GM12872 (cell line): ENCODE measurements at regions not wholly inside any gene's neighbourhood (a gene's known extent, or its start where the extent isn't known, plus 50 kb on each side); places are given as distances from the start of the nearest gene placed in this dataset.

Experiments used
- TF ChIP-seq, protein P1 (sequence below): IDR thresholded peaks from 3 replicates; pipeline ENCODE4 v1.5.1; 2011; ENCODE audit warnings: low read depth, mild to moderate bottlenecking, low read length, moderate library complexity; ENCODE audit not compliant: insufficient read depth

DNA sequence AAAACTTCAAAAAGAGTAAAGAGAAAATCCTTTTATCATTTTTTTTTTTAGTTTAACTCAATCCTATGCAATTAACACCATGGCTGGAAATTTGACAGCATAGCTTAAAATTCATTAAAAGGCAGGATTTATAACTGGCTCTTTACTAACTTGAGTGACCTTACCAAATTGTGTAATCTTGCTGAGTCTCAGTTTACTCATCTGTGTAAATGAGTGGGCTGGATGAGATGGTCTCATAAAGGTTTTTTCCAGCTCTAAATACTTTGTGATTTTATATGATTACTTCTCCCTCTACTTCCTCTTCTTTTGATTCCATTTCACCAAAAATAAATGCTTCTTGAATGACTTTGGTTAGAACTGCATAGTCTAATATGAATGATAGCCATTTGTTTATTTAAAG lies 234.9 kb upstream of the SATB1 start:
- TF ChIP-seq, protein P1, sequence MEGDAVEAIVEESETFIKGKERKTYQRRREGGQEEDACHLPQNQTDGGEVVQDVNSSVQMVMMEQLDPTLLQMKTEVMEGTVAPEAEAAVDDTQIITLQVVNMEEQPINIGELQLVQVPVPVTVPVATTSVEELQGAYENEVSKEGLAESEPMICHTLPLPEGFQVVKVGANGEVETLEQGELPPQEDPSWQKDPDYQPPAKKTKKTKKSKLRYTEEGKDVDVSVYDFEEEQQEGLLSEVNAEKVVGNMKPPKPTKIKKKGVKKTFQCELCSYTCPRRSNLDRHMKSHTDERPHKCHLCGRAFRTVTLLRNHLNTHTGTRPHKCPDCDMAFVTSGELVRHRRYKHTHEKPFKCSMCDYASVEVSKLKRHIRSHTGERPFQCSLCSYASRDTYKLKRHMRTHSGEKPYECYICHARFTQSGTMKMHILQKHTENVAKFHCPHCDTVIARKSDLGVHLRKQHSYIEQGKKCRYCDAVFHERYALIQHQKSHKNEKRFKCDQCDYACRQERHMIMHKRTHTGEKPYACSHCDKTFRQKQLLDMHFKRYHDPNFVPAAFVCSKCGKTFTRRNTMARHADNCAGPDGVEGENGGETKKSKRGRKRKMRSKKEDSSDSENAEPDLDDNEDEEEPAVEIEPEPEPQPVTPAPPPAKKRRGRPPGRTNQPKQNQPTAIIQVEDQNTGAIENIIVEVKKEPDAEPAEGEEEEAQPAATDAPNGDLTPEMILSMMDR, result no peak

DNA sequence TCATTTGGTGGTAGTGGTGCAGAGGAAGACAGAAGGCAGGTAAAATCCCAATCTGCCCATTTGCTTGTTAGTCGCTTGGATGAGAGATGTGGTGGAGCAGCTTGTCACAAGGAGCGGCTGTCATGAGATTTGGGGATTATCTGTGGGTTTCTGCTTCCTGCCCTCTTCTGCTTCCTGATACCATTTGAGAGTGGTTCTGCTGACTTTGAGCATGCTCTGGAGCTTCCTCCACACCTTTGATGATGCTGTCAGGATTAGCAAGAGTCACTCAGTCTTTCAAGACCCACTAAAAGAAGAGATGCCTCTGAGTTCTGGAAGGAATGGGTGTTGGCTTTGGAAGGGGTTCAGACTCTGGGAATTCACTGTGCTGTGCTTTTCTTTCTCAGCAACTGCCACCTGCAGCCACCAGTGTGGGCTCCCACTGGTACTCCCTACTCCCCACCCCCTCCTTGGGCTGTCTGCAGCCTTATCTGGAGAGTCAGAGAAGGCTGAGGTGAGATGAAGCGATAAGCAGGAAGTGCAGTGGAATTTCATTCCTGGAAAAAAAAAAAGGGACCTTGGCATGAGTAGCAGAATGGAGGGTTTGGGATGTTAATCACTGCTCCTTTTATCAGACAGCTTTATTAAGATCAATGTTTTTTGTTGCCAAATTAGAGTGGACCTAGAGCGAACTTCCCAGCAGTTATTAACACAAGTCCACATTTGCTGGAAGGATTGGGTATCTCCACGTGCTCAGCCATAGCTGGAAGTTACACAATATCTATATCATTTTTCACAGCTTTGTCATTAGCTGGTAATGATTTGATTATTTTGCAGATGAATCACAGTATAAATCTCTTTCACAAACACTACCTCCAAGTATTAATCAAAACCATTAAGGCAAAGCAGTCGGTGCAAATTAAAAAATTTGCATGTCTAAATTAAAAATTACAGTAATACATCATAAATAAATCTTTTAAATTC lies 233.0 kb upstream of the SATB1 start:
- TF ChIP-seq, protein P1, result no peak

DNA sequence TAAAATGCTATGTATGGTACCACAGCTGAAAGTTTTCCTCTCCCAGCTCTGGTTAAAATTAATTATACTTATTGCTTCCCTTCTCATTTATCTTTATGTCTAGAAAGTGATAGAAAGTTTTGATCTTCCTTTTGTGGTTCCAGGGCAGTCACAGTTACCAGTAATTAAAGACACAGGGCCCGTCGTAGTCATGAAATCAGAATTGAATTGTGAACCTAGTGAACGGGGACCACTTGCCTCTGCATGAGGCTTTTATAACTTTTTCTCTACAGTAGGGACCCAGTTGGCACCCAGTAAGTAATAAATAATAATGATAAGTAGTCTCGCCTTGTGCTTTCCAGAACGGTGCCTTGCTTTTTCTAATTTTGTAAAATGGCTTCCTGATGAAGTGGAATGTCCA lies 231.7 kb upstream of the SATB1 start:
- TF ChIP-seq, protein P1, result no peak

DNA sequence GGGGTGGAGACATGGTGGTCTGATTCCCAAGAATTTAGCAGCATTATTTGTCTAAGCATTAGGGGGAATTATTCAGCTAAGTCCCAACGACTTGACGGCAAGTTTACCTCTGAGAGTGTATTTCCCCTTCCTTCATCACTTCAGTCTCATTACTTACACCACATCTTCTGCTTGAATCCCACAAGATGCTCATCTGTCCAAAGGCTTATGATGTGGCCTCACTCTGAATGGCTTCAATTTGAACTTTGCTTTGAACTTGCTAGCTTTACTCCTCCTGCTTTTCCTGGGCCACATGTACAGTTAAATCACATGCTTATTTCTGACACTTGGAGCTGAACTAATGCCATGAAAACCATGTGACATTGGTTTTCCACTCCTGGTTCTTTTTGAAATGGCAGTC lies 231.3 kb upstream of the SATB1 start:
- TF ChIP-seq, protein P1, result no peak

DNA sequence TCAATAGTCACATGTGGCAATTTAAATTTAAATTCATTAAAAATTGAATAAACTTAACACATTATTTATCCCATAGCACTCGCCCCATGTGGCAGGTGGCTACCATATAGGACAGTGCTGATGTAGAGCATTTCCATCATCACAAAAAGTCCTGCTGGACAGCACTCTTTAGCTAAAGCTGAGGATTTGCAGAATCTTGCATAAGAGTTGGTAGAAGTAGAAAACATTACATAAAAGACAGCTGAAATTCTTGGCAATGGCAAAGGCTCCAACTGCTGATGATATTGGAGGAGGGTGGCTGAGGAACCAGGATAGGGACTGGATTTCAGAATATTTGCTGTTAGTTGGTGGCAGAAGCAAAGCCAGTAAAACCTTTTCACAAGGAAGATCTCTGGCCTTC lies 230.7 kb upstream of the SATB1 start:
- TF ChIP-seq, protein P1, result no peak

DNA sequence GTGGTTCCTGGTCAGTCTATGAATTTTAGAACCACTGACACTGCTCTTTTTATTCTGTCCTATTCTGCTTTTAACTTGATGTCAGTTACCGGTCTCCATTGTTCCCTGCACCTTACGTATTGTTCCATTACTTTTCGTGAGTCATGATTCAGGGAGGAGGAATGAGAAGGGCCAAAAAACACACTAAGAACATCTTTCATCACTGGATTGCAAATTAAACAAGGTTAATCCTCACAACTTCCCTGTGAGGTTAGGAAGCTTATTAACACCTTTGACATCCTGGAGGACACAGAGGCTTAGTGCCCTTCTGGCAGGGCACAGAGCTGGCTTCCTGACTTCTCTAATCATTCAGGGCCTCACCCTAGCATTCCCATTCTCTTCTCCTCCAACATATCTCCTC lies 227.6 kb upstream of the SATB1 start:
- TF ChIP-seq, protein P1, result no peak

DNA sequence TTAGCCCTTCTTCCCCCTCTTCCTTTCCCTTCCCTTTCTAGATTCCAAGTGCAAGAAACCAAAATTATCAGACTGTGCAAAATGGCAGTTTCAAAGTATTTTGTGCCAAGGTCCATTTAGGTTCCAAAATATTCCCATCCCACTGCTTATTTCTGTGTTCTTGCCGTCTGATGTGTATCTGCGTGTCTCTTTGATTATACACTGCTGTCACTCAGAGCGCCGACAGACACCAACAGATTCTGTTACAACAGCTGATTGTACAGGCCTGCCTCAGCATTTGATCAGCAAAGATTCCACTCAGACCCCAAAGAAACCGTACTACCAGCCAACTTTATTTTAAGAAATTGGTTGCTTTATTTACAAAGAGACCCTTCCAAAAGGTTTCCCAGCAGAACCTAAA lies 225.6 kb upstream of the SATB1 start:
- TF ChIP-seq, protein P1, result no peak
